WTC11 (cell line): ENCODE measurements at regions not wholly inside any gene's neighbourhood (a gene's known extent, or its start where the extent isn't known, plus 50 kb on each side); places are given as distances from the start of the nearest gene placed in this dataset.

ENCODE experiments used
- AFF4 ChIP-seq: sonication (generic); formaldehyde crosslinking; IDR thresholded peaks from 2 replicates; pipeline ENCODE4 v1.8.1; 2023; ENCODE audit warnings: mild to moderate bottlenecking, missing genetic modification reagents, borderline replicate concordance
- ATF2 ChIP-seq: sonication (generic); formaldehyde crosslinking; IDR thresholded peaks from 2 replicates; pipeline ENCODE4 v1.8.1; 2022; ENCODE audit warnings: low read depth, missing genetic modification reagents, borderline replicate concordance
- CREB1 ChIP-seq: sonication (generic); formaldehyde crosslinking; IDR thresholded peaks from 2 replicates; pipeline ENCODE4 v1.8.0; 2023; ENCODE audit warnings: mild to moderate bottlenecking, missing genetic modification reagents
- CTCF ChIP-seq: fragments of 200-600 bp; IDR thresholded peaks from 2 replicates; pipeline ENCODE4 v1.8.0; 2022; ENCODE audit warnings: antibody characterized with exemption
- E2F4 ChIP-seq: sonication (generic); formaldehyde crosslinking; IDR thresholded peaks from 2 replicates; pipeline ENCODE4 v1.8.1; 2022; ENCODE audit warnings: low read depth, mild to moderate bottlenecking, moderate library complexity, missing genetic modification reagents, borderline replicate concordance
- ESRRA ChIP-seq: sonication (generic); formaldehyde crosslinking; IDR thresholded peaks from 2 replicates; pipeline ENCODE4 v1.8.1; 2022; ENCODE audit warnings: mild to moderate bottlenecking, missing genetic modification reagents, borderline replicate concordance
- GTF2I ChIP-seq: fragments of 250-450 bp; sonication (Bioruptor Pico); conservative IDR thresholded peaks from 2 replicates; pipeline ENCODE4 v1.4.0; 2021; ENCODE audit warnings: mild to moderate bottlenecking
- SP1 ChIP-seq: sonication (generic); formaldehyde crosslinking; conservative IDR thresholded peaks from 2 replicates; pipeline ENCODE4 v1.8.1; 2022; ENCODE audit warnings: missing genetic modification reagents
- TEAD4 ChIP-seq: sonication (generic); formaldehyde crosslinking; IDR thresholded peaks from 2 replicates; pipeline ENCODE4 v1.8.0; 2022; ENCODE audit warnings: mild to moderate bottlenecking, missing genetic modification reagents
- USF1 ChIP-seq: sonication (generic); formaldehyde crosslinking; IDR thresholded peaks from 2 replicates; pipeline ENCODE4 v1.8.0; 2022; ENCODE audit warnings: mild to moderate bottlenecking, missing genetic modification reagents
- ZNF416 ChIP-seq: fragments of 250-450 bp; sonication (Bioruptor Pico); IDR thresholded peaks from 2 replicates; pipeline ENCODE4 v1.9.0; 2021; ENCODE audit warnings: mild to moderate bottlenecking, inconsistent platforms
- ZNF423 ChIP-seq: fragments of 250-450 bp; sonication (Bioruptor Pico); IDR thresholded peaks from 2 replicates; pipeline ENCODE4 v2.1.2; 2022; ENCODE audit warnings: mild to moderate bottlenecking, moderate library complexity

- TF ChIP-seq ZNF416 (no peak), CTCF (no peak), GTF2I (CRISPR knock-in tag) (no peak), TEAD4 (CRISPR knock-in tag) (no peak), ZNF423 (no peak), ATF2 (no peak), E2F4 (CRISPR knock-in tag) (no peak), CREB1 (no peak), ESRRA (CRISPR knock-in tag) (no peak), AFF4 (CRISPR knock-in tag) (no peak), USF1 (CRISPR knock-in tag) (no peak), SP1 (CRISPR knock-in tag) (no peak)
Observed at GRCh38 chr2:136407117-136407951, 289.4 kb upstream of the CXCR4 start.
